Activated CD4-positive, alpha-beta T cell treated with anti-CD3 and anti-CD28 coated beads, Interleukin-2, amount 10 ng/mL, durations not matched to agents 7 days and 5 days (primary cell): ENCODE measurements at regions not wholly inside any gene's neighbourhood (a gene's known extent, or its start where the extent isn't known, plus 50 kb on each side); places are given as distances from the start of the nearest gene placed in this dataset.
"Not testable (repeated sequence)": the region's sequence is repeated elsewhere in the genome, so short reads cannot be mapped to it uniquely, and the experiment has no call there.

Experiments used
- CTCF ChIA-PET: fragments of 350-600 bp; sonication (Branson Sonifier 250); formaldehyde crosslinking; loops from one replicate; lab custom pipeline; 2021; ENCODE audit warnings: antibody characterized with exemption; lab: Charles Lee
- POLR2A ChIA-PET: fragments of 350-600 bp; sonication (Branson Sonifier 250); formaldehyde crosslinking; loops from one replicate; lab custom pipeline; 2021; ENCODE audit warnings: antibody characterized with exemption; lab: Charles Lee
- DNase-seq: peaks from one replicate; pipeline ENCODE4 v3.0.0-alpha.2; 2020
- H3K27ac Mint-ChIP-seq: one replicate; pipeline ENCODE4 v1.8.0; 2021; ENCODE audit warnings: mild to moderate bottlenecking, moderate library complexity, mixed read lengths
- H3K27me3 Mint-ChIP-seq: one replicate; pipeline ENCODE4 v1.8.0; 2021; ENCODE audit warnings: mixed read lengths
- H3K36me3 Mint-ChIP-seq: one replicate; pipeline ENCODE4 v1.8.0; 2021; ENCODE audit warnings: low read depth, mixed read lengths
- H3K4me1 Mint-ChIP-seq: one replicate; pipeline ENCODE4 v1.8.0; 2021; ENCODE audit warnings: mixed read lengths
- H3K4me3 Mint-ChIP-seq: one replicate; pipeline ENCODE4 v1.8.0; 2021; ENCODE audit warnings: mild to moderate bottlenecking, moderate library complexity, mixed read lengths
- H3K9me3 Mint-ChIP-seq: one replicate; pipeline ENCODE4 v1.8.0; 2021; ENCODE audit warnings: mixed read lengths

- POLR2A ChIA-PET, H3K9me3 Mint-ChIP-seq, H3K4me3 Mint-ChIP-seq, DNase-seq, H3K4me1 Mint-ChIP-seq, H3K27ac Mint-ChIP-seq, CTCF ChIA-PET, H3K27me3 Mint-ChIP-seq: not testable (repeated sequence)
- H3K36me3 Mint-ChIP-seq = peaks cover 16% of the 10 kb centered on the region
Observed at GRCh38 chr16:29217752-29218126, 188.8 kb downstream of the NPIPB11 start.

GRCh38 chr16:29217104-29217751 lies 189.3 kb downstream of the NPIPB11 start:
- DNase-seq, H3K27me3 Mint-ChIP-seq, H3K4me1 Mint-ChIP-seq, H3K9me3 Mint-ChIP-seq, CTCF ChIA-PET, POLR2A ChIA-PET, H3K27ac Mint-ChIP-seq, H3K4me3 Mint-ChIP-seq: not testable (repeated sequence)
- H3K36me3 Mint-ChIP-seq = peaks cover 15% of the 10 kb centered on the region

DNA sequence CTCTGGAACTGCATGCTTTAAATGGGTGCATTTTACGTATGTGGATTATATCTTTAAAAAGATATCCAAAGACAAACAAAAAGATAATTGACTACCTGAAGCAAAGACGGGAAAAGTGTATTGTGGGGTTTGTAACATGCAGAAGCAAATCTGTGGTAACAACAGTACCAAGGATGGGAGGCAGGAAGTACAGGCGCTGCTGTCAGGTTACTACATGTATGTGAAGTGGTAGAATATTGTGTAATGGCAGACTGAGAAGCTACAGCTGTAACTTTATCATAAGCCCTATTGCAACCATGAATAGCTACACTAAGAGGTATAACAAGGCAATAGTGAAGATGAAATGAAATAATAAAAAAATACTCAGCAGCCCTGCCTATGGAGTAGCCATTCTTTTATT lies 192.7 kb downstream of the NPIPB11 start:
- H3K27ac Mint-ChIP-seq, H3K27me3 Mint-ChIP-seq, H3K4me1 Mint-ChIP-seq, H3K36me3 Mint-ChIP-seq, DNase-seq, CTCF ChIA-PET, H3K4me3 Mint-ChIP-seq, H3K9me3 Mint-ChIP-seq, POLR2A ChIA-PET: not testable (repeated sequence)

DNA sequence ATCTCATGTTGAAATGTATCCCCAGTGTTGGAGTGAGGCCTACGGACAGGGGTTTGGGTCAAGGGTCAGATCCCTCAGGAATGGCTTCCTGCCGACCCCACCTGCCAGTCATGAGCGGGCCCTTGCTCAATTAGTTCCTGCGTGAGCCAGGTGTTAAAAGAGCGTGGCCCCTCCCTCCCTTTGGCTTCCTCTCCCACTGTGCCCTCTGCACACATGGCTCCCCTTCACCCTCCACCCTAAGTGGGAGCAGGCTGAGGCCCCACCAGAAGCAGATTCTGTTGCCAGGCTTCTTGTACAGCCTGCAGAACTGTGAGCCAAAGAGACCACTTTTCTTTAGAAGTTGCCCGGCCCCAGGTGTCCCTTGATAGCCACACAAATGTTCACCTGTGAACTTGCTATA lies 193.3 kb downstream of the NPIPB11 start:
- H3K4me1 Mint-ChIP-seq, DNase-seq, H3K4me3 Mint-ChIP-seq, H3K27ac Mint-ChIP-seq, H3K36me3 Mint-ChIP-seq, CTCF ChIA-PET, H3K9me3 Mint-ChIP-seq, H3K27me3 Mint-ChIP-seq, POLR2A ChIA-PET: not testable (repeated sequence)

GRCh38 chr16:29212084-29213027 lies 194.2 kb downstream of the NPIPB11 start:
- H3K27ac Mint-ChIP-seq, CTCF ChIA-PET, H3K27me3 Mint-ChIP-seq, H3K4me3 Mint-ChIP-seq, H3K4me1 Mint-ChIP-seq, H3K9me3 Mint-ChIP-seq, POLR2A ChIA-PET, DNase-seq, H3K36me3 Mint-ChIP-seq: not testable (repeated sequence)

- CTCF ChIA-PET, POLR2A ChIA-PET, H3K4me1 Mint-ChIP-seq, H3K9me3 Mint-ChIP-seq, DNase-seq, H3K27me3 Mint-ChIP-seq, H3K4me3 Mint-ChIP-seq, H3K27ac Mint-ChIP-seq, H3K36me3 Mint-ChIP-seq: not testable (repeated sequence)
Observed at GRCh38 chr16:29211456-29211855, 195.1 kb downstream of the NPIPB11 start.

- CTCF ChIA-PET, DNase-seq, H3K36me3 Mint-ChIP-seq, POLR2A ChIA-PET, H3K4me1 Mint-ChIP-seq, H3K27ac Mint-ChIP-seq, H3K4me3 Mint-ChIP-seq, H3K27me3 Mint-ChIP-seq: not testable (repeated sequence)
- H3K9me3 Mint-ChIP-seq = peaks cover 10% of the 10 kb centered on the region
Observed at GRCh38 chr16:29210299-29211150, 196.0 kb downstream of the NPIPB11 start.

- POLR2A ChIA-PET, H3K27me3 Mint-ChIP-seq, H3K4me1 Mint-ChIP-seq, H3K4me3 Mint-ChIP-seq, DNase-seq, CTCF ChIA-PET, H3K36me3 Mint-ChIP-seq, H3K27ac Mint-ChIP-seq: not testable (repeated sequence)
- H3K9me3 Mint-ChIP-seq = peaks cover 10% of the 10 kb centered on the region
Observed at GRCh38 chr16:29206120-29206519, 200.4 kb downstream of the NPIPB11 start.

DNA sequence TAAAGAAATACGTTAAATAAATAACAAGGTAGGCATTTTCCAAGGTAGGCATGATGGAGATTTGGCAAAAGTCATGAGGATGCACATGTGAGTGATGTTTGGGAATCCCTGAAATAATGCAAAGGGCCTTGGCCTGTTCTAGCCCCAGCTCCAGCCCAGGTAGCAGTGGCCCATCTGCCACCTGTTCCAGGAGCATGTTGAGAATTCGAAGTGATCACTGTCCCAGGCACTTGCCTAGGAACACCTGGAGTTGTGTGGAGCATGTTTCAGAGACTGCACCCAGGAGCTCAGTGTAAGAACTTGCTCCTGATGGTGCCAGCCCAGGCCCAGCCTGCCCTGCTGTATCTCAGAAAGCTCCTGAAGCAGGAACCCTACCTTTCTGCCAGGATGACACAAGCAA lies 201.4 kb downstream of the NPIPB11 start:
- H3K4me1 Mint-ChIP-seq, DNase-seq, H3K27ac Mint-ChIP-seq, CTCF ChIA-PET, H3K36me3 Mint-ChIP-seq, H3K4me3 Mint-ChIP-seq, POLR2A ChIA-PET, H3K27me3 Mint-ChIP-seq: not testable (repeated sequence)
- peaks cover 10% of the 10 kb centered on the region for H3K9me3 Mint-ChIP-seq

DNA sequence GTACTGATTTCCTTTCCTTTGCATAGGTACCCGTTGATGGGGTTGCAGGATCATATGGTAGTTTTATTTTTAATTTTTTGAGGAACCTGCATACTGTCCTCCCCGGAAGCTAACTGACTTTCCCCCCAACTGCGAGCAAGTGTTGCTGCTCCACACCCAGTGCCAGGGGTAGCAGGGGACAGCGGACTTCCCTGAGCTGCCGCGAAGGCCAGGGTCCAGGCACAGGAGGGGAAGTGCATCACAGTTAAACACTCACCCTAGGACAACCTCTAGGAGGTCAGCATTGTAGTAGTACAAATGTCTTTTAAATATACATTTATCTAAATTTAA lies 201.7 kb downstream of the NPIPB11 start:
- Mint-ChIP-seq H3K9me3 (peaks cover 10% of the 10 kb centered on the region), H3K27ac (no peak overlapping the region), H3K27me3 (peaks cover 1% of the 10 kb centered on the region), H3K36me3 (peaks cover 5% of the 10 kb centered on the region), H3K4me1 (no peaks in the 10 kb centered on the region), H3K4me3 (no peak overlapping the region)
- CTCF ChIA-PET = no interaction called here
- DNase-seq = no peak
- POLR2A ChIA-PET = no interaction called here

DNA sequence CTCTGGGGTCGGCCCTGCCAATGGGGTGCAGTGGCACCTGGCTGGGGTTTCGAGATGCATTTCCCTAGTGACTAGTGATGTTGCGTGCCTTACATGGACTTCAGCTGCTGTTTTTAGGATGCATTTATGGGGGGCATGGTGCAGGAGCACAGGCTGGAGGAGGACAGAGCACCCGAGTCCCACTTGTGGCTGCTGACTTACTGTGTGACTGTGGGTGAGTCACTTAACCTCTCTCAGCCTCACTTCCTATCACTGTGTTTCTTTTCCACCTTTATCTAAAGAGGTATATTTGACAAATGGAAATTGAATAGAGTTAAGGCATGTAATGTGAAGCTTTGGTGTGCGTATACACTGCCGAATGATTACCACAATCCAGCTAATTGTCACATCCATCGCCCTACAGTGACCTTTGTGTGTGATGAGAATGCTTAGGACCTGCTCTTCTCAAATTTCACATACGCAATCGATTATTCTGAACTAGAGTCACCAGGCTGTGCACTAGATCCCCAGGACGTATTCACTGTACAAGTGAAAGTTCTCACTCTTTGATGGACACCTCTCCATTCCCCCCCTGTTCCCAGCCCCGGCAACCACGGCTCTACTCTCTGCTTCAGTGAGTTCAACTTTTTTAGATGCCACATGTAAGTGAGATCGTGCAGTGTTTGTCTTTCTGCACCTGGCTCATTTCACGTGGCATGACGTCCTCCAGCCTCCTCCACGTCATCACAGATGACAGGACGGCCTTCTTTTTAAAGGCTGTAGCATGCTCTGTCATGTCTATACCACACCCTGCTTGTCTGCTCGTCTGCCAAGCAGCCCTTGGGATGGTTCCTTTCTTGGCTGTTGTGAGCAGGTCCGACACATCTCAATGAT lies 202.3 kb downstream of the NPIPB11 start:
- H3K27ac Mint-ChIP-seq, POLR2A ChIA-PET, H3K9me3 Mint-ChIP-seq, H3K27me3 Mint-ChIP-seq, DNase-seq, H3K4me1 Mint-ChIP-seq, H3K4me3 Mint-ChIP-seq, H3K36me3 Mint-ChIP-seq, CTCF ChIA-PET: not testable (repeated sequence)

DNA sequence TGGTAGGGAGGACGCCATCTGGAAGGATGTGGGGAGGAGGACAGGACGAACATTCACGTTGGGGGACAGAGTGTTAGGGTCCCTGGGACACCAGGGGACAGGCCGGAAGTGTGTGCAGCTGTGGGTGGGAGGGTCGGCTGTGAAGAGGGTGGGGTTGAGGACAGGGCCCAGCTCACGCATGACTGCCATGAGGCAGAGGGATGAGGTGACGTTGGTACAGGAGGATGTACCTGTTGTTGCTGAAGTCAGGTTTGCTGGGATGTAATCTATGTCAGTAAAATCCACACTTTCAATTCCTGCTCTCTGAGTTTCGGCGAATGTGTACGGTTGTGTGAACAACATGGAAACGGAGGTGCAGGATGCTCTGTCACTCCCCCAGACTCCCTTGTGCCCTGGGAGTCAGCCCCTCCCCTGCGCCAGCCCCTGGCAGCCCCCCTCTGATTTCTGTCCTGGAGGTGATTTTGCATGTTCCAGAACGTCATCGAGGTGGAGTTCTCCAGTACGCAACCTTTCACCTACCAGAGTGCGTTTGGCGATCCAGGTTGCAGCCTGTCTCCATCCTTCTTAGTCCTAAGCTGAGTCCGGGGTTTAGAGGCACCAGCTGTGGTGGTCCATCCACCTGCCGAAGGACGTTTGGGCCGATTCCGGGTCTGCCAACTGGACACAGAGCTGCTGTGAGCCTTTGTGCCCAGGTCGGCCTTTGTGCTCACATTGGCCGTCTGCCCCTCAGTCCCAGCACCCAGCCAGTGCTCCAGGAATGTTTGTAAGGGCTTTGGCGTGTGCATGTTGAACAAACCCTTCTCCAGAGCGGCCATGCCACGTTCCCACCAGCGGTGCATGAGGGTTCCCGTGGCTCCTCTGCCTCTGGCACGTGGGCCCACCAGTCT lies 203.2 kb downstream of the NPIPB11 start:
- H3K4me1 Mint-ChIP-seq, H3K27me3 Mint-ChIP-seq, H3K9me3 Mint-ChIP-seq, H3K36me3 Mint-ChIP-seq, POLR2A ChIA-PET, H3K4me3 Mint-ChIP-seq, DNase-seq, H3K27ac Mint-ChIP-seq, CTCF ChIA-PET: not testable (repeated sequence)
